ENCODE measurements at regions not wholly inside any gene's neighbourhood (a gene's known extent, or its start where the extent isn't known, plus 50 kb on each side); places are given as distances from the start of the nearest gene placed in this dataset.

DNA sequence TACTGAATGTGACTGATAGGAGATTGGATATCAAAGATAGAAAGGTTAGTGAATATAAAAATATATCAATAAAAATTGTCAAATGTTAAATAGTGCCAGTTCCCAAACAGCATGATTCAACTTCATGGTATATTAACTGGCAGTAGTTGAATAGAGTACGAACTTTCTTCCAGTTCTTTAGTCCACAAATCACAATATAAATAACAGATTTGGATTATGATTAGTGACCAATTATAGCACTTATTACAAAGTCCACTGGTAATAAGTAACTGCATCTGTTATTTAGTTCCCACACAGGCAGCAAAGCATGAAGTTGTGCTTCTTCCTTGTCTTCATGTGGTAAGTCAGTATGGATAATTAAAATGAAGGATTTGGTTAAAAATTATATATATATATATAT is 243.0 kb upstream of the VWC2 start:
- no peak overlapping the region for H3K4me3 Mint-ChIP-seq
- H3K36me3 ChIP-seq (ENCODE audit: insufficient read depth, low read length) = no peaks in the 10 kb centered on the region
- no peaks in the 10 kb centered on the region for H3K36me3 Mint-ChIP-seq (ENCODE audit: low read depth)
- no peak overlapping the region for H3K27ac Mint-ChIP-seq
- H3K27me3 ChIP-seq (ENCODE audit: control insufficient read depth in 1 of 2, insufficient read depth in 2 of 2, low read length in 2 of 2) = no peaks in the 10 kb centered on the region
- H3K4me1 Mint-ChIP-seq (ENCODE audit: low read depth) = no peaks in the 10 kb centered on the region
- no peaks in the 10 kb centered on the region for H3K9me3 ChIP-seq (ENCODE audit: control insufficient read depth in 1 of 2, insufficient read depth in 1 of 2, low read length in 2 of 2)
- DNase-seq (no peak), ATAC-seq (ENCODE audit: poor library complexity) (no peak)
- TF ChIP-seq, protein P1, sequence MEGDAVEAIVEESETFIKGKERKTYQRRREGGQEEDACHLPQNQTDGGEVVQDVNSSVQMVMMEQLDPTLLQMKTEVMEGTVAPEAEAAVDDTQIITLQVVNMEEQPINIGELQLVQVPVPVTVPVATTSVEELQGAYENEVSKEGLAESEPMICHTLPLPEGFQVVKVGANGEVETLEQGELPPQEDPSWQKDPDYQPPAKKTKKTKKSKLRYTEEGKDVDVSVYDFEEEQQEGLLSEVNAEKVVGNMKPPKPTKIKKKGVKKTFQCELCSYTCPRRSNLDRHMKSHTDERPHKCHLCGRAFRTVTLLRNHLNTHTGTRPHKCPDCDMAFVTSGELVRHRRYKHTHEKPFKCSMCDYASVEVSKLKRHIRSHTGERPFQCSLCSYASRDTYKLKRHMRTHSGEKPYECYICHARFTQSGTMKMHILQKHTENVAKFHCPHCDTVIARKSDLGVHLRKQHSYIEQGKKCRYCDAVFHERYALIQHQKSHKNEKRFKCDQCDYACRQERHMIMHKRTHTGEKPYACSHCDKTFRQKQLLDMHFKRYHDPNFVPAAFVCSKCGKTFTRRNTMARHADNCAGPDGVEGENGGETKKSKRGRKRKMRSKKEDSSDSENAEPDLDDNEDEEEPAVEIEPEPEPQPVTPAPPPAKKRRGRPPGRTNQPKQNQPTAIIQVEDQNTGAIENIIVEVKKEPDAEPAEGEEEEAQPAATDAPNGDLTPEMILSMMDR (IDR thresholded peaks at IDR 0.05) = no peak
- no peaks in the 10 kb centered on the region for H3K4me1 ChIP-seq (ENCODE audit: insufficient read depth, low read length)
- CTCF ChIA-PET = no interaction called here
- no peak overlapping the region for H3K27ac ChIP-seq (ENCODE audit: low read depth in 1 of 2, low read length in 2 of 2)
- intact Hi-C loops (cut with DNase I, micrococcal nuclease) = no loop called here
- H3K27me3 Mint-ChIP-seq = no peaks in the 10 kb centered on the region
- POLR2A ChIA-PET = no interaction called here
- peaks cover 10% of the 10 kb centered on the region for H3K9me3 Mint-ChIP-seq
- H3K4me3 ChIP-seq (ENCODE audit: low read length) = no peak overlapping the region

- H3K9me3 Mint-ChIP-seq = peaks cover 19% of the 10 kb centered on the region
- no peak overlapping the region for H3K27ac Mint-ChIP-seq
- intact Hi-C loops (cut with DNase I, micrococcal nuclease) = no loop called here
- Histone ChIP-seq H3K27ac (ENCODE audit: low read depth in 1 of 2, low read length in 2 of 2) (no peak overlapping the region), H3K9me3 (ENCODE audit: control insufficient read depth in 1 of 2, insufficient read depth in 1 of 2, low read length in 2 of 2) (peaks cover 0 to 10% of the 10 kb centered on the region in 2 experiments), H3K36me3 (ENCODE audit: insufficient read depth, low read length) (no peaks in the 10 kb centered on the region), H3K4me3 (ENCODE audit: low read length) (no peak overlapping the region), H3K4me1 (ENCODE audit: insufficient read depth, low read length) (no peaks in the 10 kb centered on the region), H3K27me3 (ENCODE audit: control insufficient read depth in 1 of 2, insufficient read depth in 2 of 2, low read length in 2 of 2) (no peaks in the 10 kb centered on the region)
- H3K27me3 Mint-ChIP-seq = no peaks in the 10 kb centered on the region
- TF ChIP-seq, protein P1 (IDR thresholded peaks at IDR 0.05) = no peak
- no peaks in the 10 kb centered on the region for H3K36me3 Mint-ChIP-seq (ENCODE audit: low read depth)
- POLR2A ChIA-PET = no interaction called here
- ATAC-seq (ENCODE audit: poor library complexity) (no peak), DNase-seq (no peak)
- no peak overlapping the region for H3K4me3 Mint-ChIP-seq
- H3K4me1 Mint-ChIP-seq (ENCODE audit: low read depth) = no peaks in the 10 kb centered on the region
- CTCF ChIA-PET = no interaction called here
Measured at GRCh38 chr7:49563693-49564378, 209.6 kb upstream of the VWC2 start.

- Mint-ChIP-seq H3K9me3 (peaks cover 19% of the 10 kb centered on the region), H3K4me1 (ENCODE audit: low read depth) (no peaks in the 10 kb centered on the region), H3K4me3 (no peak overlapping the region), H3K27me3 (no peaks in the 10 kb centered on the region), H3K27ac (no peak overlapping the region), H3K36me3 (ENCODE audit: low read depth) (no peaks in the 10 kb centered on the region)
- Histone ChIP-seq H3K4me1 (ENCODE audit: insufficient read depth, low read length) (no peaks in the 10 kb centered on the region), H3K4me3 (ENCODE audit: low read length) (no peak overlapping the region), H3K9me3 (ENCODE audit: control insufficient read depth in 1 of 2, insufficient read depth in 1 of 2, low read length in 2 of 2) (peaks cover 0 to 10% of the 10 kb centered on the region in 2 experiments), H3K27ac (ENCODE audit: low read depth in 1 of 2, low read length in 2 of 2) (no peak overlapping the region), H3K27me3 (ENCODE audit: control insufficient read depth in 1 of 2, insufficient read depth in 2 of 2, low read length in 2 of 2) (no peaks in the 10 kb centered on the region), H3K36me3 (ENCODE audit: insufficient read depth, low read length) (no peaks in the 10 kb centered on the region)
- intact Hi-C loops (cut with DNase I, micrococcal nuclease) = no loop called here
- TF ChIP-seq, protein P1 (IDR thresholded peaks at IDR 0.05) = no peak
- CTCF ChIA-PET = no interaction called here
- ATAC-seq (ENCODE audit: poor library complexity) = no peak
- POLR2A ChIA-PET = no interaction called here
- no peak for DNase-seq
Measured at GRCh38 chr7:49564379-49564714, 209.1 kb upstream of the VWC2 start.
